DND-41 (cell line): ENCODE measurements at regions not wholly inside any gene's neighbourhood (a gene's known extent, or its start where the extent isn't known, plus 50 kb on each side); places are given as distances from the start of the nearest gene placed in this dataset.

Source experiments
- ATAC-seq: fragments of 200-7000 bp; cut with Tn5 transposase; 3 replicates; pipeline ENCODE4 v1.9.1; 2021; ENCODE audit warnings: low read depth; ENCODE audit not compliant: insufficient read depth
- DNase-seq: peaks from one replicate; pipeline ENCODE4 v3.0.0-alpha.2; 2020
- H2AFZ ChIP-seq: 2 replicates; pipeline ENCODE4 v1.6.0; 2012; ENCODE audit warnings: low read depth, low read length
- H3K27ac ChIP-seq: 2 replicates; pipeline ENCODE4 v1.5.1; 2012; ENCODE audit warnings: low read length, inconsistent platforms
- H3K27me3 ChIP-seq: fragments of 200-600 bp; sonication (generic); 2 replicates; pipeline ENCODE4 v1.6.0; 2012; ENCODE audit warnings: low read length, mild to moderate bottlenecking, inconsistent platforms; ENCODE audit not compliant: insufficient read depth, poor library complexity
- H3K36me3 ChIP-seq: 2 replicates; pipeline ENCODE4 v1.5.1; 2012; ENCODE audit warnings: low read length, inconsistent platforms; ENCODE audit not compliant: insufficient read depth
- H3K4me1 ChIP-seq: 2 replicates; pipeline ENCODE4 v1.5.1; 2012; ENCODE audit warnings: mild to moderate bottlenecking, low read length; ENCODE audit not compliant: insufficient read depth
- H3K4me2 ChIP-seq: 2 replicates; pipeline ENCODE4 v1.6.0; 2012; ENCODE audit warnings: mild to moderate bottlenecking, moderate library complexity, low read length, inconsistent platforms; ENCODE audit not compliant: insufficient read depth
- H3K4me3 ChIP-seq, 2 experiments: fragments of 200-600 bp in 1 of 2; shearing (Covaris generic) in 1 of 2; 2 replicates each; pipeline ENCODE4 v1.5.1; 2012 to 2016; ENCODE audit warnings: inconsistent platforms in 2 of 2, low read length in 2 of 2, mild to moderate bottlenecking in 2 of 2, low read depth in 1 of 2, moderate library complexity in 1 of 2
- H3K79me2 ChIP-seq: 2 replicates; pipeline ENCODE4 v1.6.0; 2012; ENCODE audit warnings: low read length, inconsistent platforms; ENCODE audit not compliant: insufficient read depth
- H3K9ac ChIP-seq: 2 replicates; pipeline ENCODE4 v1.6.0; 2012; ENCODE audit warnings: low read depth, mild to moderate bottlenecking, inconsistent platforms, low read length, moderate library complexity
- H3K9me3 ChIP-seq: 2 replicates; pipeline ENCODE4 v1.5.1; 2012; ENCODE audit warnings: low read length, moderate library complexity, mild to moderate bottlenecking, inconsistent platforms; ENCODE audit not compliant: insufficient read depth, severe bottlenecking
- H4K20me1 ChIP-seq: 2 replicates; pipeline ENCODE4 v1.6.0; 2012; ENCODE audit warnings: low read length; ENCODE audit not compliant: insufficient read depth
- CTCF ChIP-seq: IDR thresholded peaks from 2 replicates; pipeline ENCODE4 v1.5.1; 2012; ENCODE audit warnings: borderline replicate concordance, low read length, moderate library complexity, mild to moderate bottlenecking; ENCODE audit not compliant: poor library complexity, severe bottlenecking; ENCODE audit errors: extremely low read depth
- EZH2 ChIP-seq: IDR thresholded peaks from 3 replicates; pipeline ENCODE4 v1.6.1; 2012; ENCODE audit warnings: borderline replicate concordance, low read depth, mild to moderate bottlenecking, moderate library complexity, low read length, inconsistent platforms; ENCODE audit not compliant: severe bottlenecking

GRCh38 chr13:64640002-64640401 is 2590.1 kb downstream of the PCDH9 start:
- no peak overlapping the region for H3K9ac ChIP-seq
- H3K4me1 ChIP-seq = no peaks in the 10 kb centered on the region
- H4K20me1 ChIP-seq = no peaks in the 10 kb centered on the region
- no peak for TF ChIP-seq EZH2
- no peak for TF ChIP-seq CTCF
- H3K79me2 ChIP-seq = no peaks in the 10 kb centered on the region
- H3K27me3 ChIP-seq = no peaks in the 10 kb centered on the region
- H3K9me3 ChIP-seq = no peaks in the 10 kb centered on the region
- no peak overlapping the region for H2AFZ ChIP-seq
- no peak overlapping the region for H3K4me2 ChIP-seq
- no peak overlapping the region for H3K4me3 ChIP-seq
- ATAC-seq = no peak
- DNase-seq = no peak
- no peak overlapping the region for H3K27ac ChIP-seq
- no peaks in the 10 kb centered on the region for H3K36me3 ChIP-seq

- ATAC-seq = no peak
- H2AFZ ChIP-seq = no peak overlapping the region
These were observed 2590.9 kb downstream of the PCDH9 start for GRCh38 chr13:64639206-64639605.

GRCh38 chr13:64633948-64634347 is 2596.2 kb downstream of the PCDH9 start:
- Histone ChIP-seq H3K36me3 (no peaks in the 10 kb centered on the region), H3K27me3 (no peaks in the 10 kb centered on the region), H3K27ac (no peak overlapping the region), H4K20me1 (no peaks in the 10 kb centered on the region), H3K79me2 (no peaks in the 10 kb centered on the region), H3K9ac (no peak overlapping the region), H2AFZ (no peak overlapping the region), H3K4me1 (no peaks in the 10 kb centered on the region), H3K4me2 (no peak overlapping the region), H3K9me3 (no peaks in the 10 kb centered on the region), H3K4me3 (no peak overlapping the region)
- TF ChIP-seq CTCF = no peak
- no peak for TF ChIP-seq EZH2
- DNase-seq (no peak), ATAC-seq (no peak)

More at GRCh38 chr13:64639206-64639605, 2590.9 kb downstream of the PCDH9 start:
- H3K4me3 ChIP-seq = no peak overlapping the region
- no peaks in the 10 kb centered on the region for H3K79me2 ChIP-seq
- no peaks in the 10 kb centered on the region for H4K20me1 ChIP-seq
- no peaks in the 10 kb centered on the region for H3K36me3 ChIP-seq
- no peaks in the 10 kb centered on the region for H3K27me3 ChIP-seq
- no peaks in the 10 kb centered on the region for H3K4me1 ChIP-seq
- H3K27ac ChIP-seq = no peak overlapping the region
- DNase-seq = no peak
- no peaks in the 10 kb centered on the region for H3K9me3 ChIP-seq
- TF ChIP-seq CTCF = no peak
- no peak for TF ChIP-seq EZH2
- no peak overlapping the region for H3K9ac ChIP-seq
- H3K4me2 ChIP-seq = no peak overlapping the region

GRCh38 chr13:64627654-64628053 is 2602.5 kb downstream of the PCDH9 start:
- Histone ChIP-seq H2AFZ (no peak overlapping the region), H3K9me3 (no peaks in the 10 kb centered on the region), H3K27me3 (no peaks in the 10 kb centered on the region), H3K4me2 (no peak overlapping the region), H3K27ac (no peak overlapping the region), H3K9ac (no peak overlapping the region), H3K36me3 (no peaks in the 10 kb centered on the region), H3K79me2 (no peaks in the 10 kb centered on the region), H3K4me3 (no peak overlapping the region), H4K20me1 (no peaks in the 10 kb centered on the region), H3K4me1 (no peaks in the 10 kb centered on the region)
- no peak for ATAC-seq
- TF ChIP-seq EZH2 (no peak), CTCF (no peak)
- no peak for DNase-seq
